CD14-positive monocyte (primary cell): ENCODE measurements at regions not wholly inside any gene's neighbourhood (a gene's known extent, or its start where the extent isn't known, plus 50 kb on each side); places are given as distances from the start of the nearest gene placed in this dataset.

Experiments used
- DNase-seq, 3 donors: peaks; one replicate each; pipeline ENCODE4 v3.0.0-alpha.2; 2011 to 2022
- H2AFZ ChIP-seq: 2 replicates; pipeline ENCODE4 v1.6.0; 2012; ENCODE audit warnings: mild to moderate bottlenecking, low read depth, low read length, inconsistent platforms; ENCODE audit not compliant: insufficient read depth, poor library complexity, severe bottlenecking
- H3K27ac ChIP-seq, 2 donors: 1 replicate in 1 of 2; 2 replicates in 1 of 2; pipeline ENCODE4 v1.5.1; 2012 to 2013; ENCODE audit warnings: low read length in 2 of 2, control low read depth in 1 of 2, inconsistent platforms in 1 of 2, low read depth in 1 of 2, mild to moderate bottlenecking in 1 of 2
- H3K27me3 ChIP-seq, 2 donors: one replicate each; pipeline versions ENCODE4 v1.6.0 to v1.6.1; 2011 to 2013; ENCODE audit warnings: low read length in 2 of 2; ENCODE audit not compliant: control insufficient read depth in 2 of 2, insufficient read depth in 2 of 2
- H3K36me3 ChIP-seq, 2 donors: replicated peaks in 1 of 2; 1 replicate in 1 of 2; 2 replicates in 1 of 2; pipeline versions ENCODE4 v1.5.1 to v1.6.1; 2012 to 2013; ENCODE audit warnings: low read length in 2 of 2, control low read depth in 1 of 2, inconsistent platforms in 1 of 2, mild to moderate bottlenecking in 1 of 2; ENCODE audit not compliant: insufficient read depth in 2 of 2, control insufficient read depth in 1 of 2
- H3K4me1 ChIP-seq, 2 donors: 1 replicate in 1 of 2; 2 replicates in 1 of 2; pipeline versions ENCODE4 v1.5.1 to v1.6.1; 2012 to 2013; ENCODE audit warnings: low read length in 2 of 2, control low read depth in 1 of 2, inconsistent platforms in 1 of 2, mild to moderate bottlenecking in 1 of 2, moderate library complexity in 1 of 2; ENCODE audit not compliant: insufficient read depth in 2 of 2, control insufficient read depth in 1 of 2
- H3K4me2 ChIP-seq: replicated peaks from 2 replicates; pipeline ENCODE3; 2012; ENCODE audit warnings: low read length, moderate library complexity, mild to moderate bottlenecking; ENCODE audit not compliant: poor library complexity, severe bottlenecking; ENCODE audit errors: extremely low read depth
- H3K4me3 ChIP-seq, 3 experiments: fragments of 200-600 bp in 1 of 3; sonication (generic) in 1 of 3; replicated peaks in 1 of 3; 1 replicate in 2 of 3; 2 replicates in 1 of 3; pipeline ENCODE4 v1.5.1; 2011 to 2013; ENCODE audit warnings: low read length in 3 of 3, mild to moderate bottlenecking in 3 of 3, control low read depth in 2 of 3, low read depth in 2 of 3, inconsistent platforms in 1 of 3, moderate library complexity in 1 of 3
- H3K79me2 ChIP-seq: 2 replicates; pipeline ENCODE4 v1.6.0; 2012; ENCODE audit warnings: mild to moderate bottlenecking, control low read depth, inconsistent platforms, low read length, moderate library complexity; ENCODE audit not compliant: insufficient read depth
- H3K9ac ChIP-seq: 2 replicates; pipeline ENCODE4 v1.6.0; 2017; ENCODE audit warnings: low read length, mild to moderate bottlenecking; ENCODE audit not compliant: insufficient read depth, poor library complexity, severe bottlenecking
- H3K9me3 ChIP-seq, 2 donors: replicated peaks in 1 of 2; 1 replicate in 1 of 2; 2 replicates in 1 of 2; pipeline versions ENCODE4 v1.5.1 to v1.6.1; 2012 to 2013; ENCODE audit warnings: low read length in 2 of 2, control low read depth in 1 of 2; ENCODE audit not compliant: control insufficient read depth in 1 of 2, insufficient read depth in 1 of 2
- H4K20me1 ChIP-seq: 2 replicates; pipeline ENCODE4 v1.6.0; 2012; ENCODE audit warnings: mild to moderate bottlenecking, low read length, control low read depth, moderate library complexity; ENCODE audit not compliant: insufficient read depth
- H3K27ac Mint-ChIP-seq, 7 donors: one replicate each; pipeline ENCODE4 v1.8.0; 2020; ENCODE audit warnings: mild to moderate bottlenecking in 7 of 7, mixed read lengths in 7 of 7, moderate library complexity in 6 of 7, inconsistent platforms in 2 of 7
- H3K27me3 Mint-ChIP-seq, 3 donors: one replicate each; pipeline ENCODE4 v1.8.0; 2021 to 2022; ENCODE audit warnings: low read depth in 3 of 3, mild to moderate bottlenecking in 3 of 3, mixed read lengths in 3 of 3, moderate library complexity in 3 of 3, inconsistent platforms in 1 of 3
- H3K36me3 Mint-ChIP-seq, 2 donors: one replicate each; pipeline ENCODE4 v1.8.0; 2020; ENCODE audit warnings: mixed read lengths in 2 of 2, inconsistent platforms in 1 of 2, mild to moderate bottlenecking in 1 of 2
- H3K4me1 Mint-ChIP-seq: one replicate; pipeline ENCODE4 v1.8.0; 2020; ENCODE audit warnings: mild to moderate bottlenecking, mixed read lengths
- H3K4me3 Mint-ChIP-seq, 2 donors: one replicate each; pipeline ENCODE4 v1.8.0; 2020; ENCODE audit warnings: mild to moderate bottlenecking in 2 of 2, mixed read lengths in 2 of 2, moderate library complexity in 1 of 2
- H3K9me3 Mint-ChIP-seq, 7 donors: one replicate each; pipeline ENCODE4 v1.8.0; 2020 to 2022; ENCODE audit warnings: mixed read lengths in 7 of 7, mild to moderate bottlenecking in 6 of 7, moderate library complexity in 6 of 7, inconsistent platforms in 2 of 7
- whole genome bisulfite sequencing: methylation state at CpG from one replicate; pipeline ENCODE4 v1.1.5; 2013; ENCODE audit warnings: missing lambda C conversion rate; ENCODE audit not compliant: insufficient coverage; 5-methylcytosine and 5-hydroxymethylcytosine counted together
- intact Hi-C, 2 donors: fragments of 100-400 bp; cut with micrococcal nuclease; formaldehyde crosslinking; loops; one replicate each; pipeline versions ENCODE4 v1.15.0 to v1.15.1; 2023
- TF ChIP-seq, protein P1 (sequence below): fragments of 200-600 bp; IDR thresholded peaks from one replicate; pipeline ENCODE4 v1.8.0; 2022; ENCODE audit warnings: antibody characterized with exemption, mild to moderate bottlenecking

DNA sequence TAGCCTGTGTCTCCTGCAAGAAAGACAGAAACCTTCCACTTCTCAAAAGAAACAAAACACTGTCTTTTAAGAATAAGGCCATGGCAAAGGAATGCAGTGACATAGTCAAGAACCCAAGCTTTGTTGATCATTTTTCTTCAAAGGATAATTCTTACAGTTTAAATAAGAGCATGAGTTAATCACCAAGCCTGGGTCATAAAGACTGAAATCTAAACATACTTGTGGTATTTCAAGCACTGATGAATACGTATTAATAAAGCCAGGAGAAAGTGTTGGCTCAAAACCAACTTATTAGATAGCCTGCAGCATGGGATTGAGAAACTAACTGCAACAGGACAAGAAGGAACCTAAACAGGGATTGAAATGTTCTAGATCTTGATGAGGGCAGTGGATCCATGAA is 143.3 kb upstream of the MTNR1B start:
- H3K27ac ChIP-seq, result no peak overlapping the region
- H4K20me1 ChIP-seq, result no peaks in the 10 kb centered on the region
- Mint-ChIP-seq H3K4me3 (no peak overlapping the region), H3K4me1 (no peaks in the 10 kb centered on the region), H3K27ac (no peak overlapping the region), H3K9me3 (peaks cover 0 to 2% (median 0%) of the 10 kb centered on the region in 7 donors), H3K36me3 (no peaks in the 10 kb centered on the region), H3K27me3 (no peaks in the 10 kb centered on the region)
- no CpG with 5 or more reads among the region's 1 CpG for WGBS
- no peak overlapping the region for H3K4me2 ChIP-seq
- H3K4me1 ChIP-seq, result no peaks in the 10 kb centered on the region
- H3K9ac ChIP-seq, result no peak overlapping the region
- TF ChIP-seq, protein P1, sequence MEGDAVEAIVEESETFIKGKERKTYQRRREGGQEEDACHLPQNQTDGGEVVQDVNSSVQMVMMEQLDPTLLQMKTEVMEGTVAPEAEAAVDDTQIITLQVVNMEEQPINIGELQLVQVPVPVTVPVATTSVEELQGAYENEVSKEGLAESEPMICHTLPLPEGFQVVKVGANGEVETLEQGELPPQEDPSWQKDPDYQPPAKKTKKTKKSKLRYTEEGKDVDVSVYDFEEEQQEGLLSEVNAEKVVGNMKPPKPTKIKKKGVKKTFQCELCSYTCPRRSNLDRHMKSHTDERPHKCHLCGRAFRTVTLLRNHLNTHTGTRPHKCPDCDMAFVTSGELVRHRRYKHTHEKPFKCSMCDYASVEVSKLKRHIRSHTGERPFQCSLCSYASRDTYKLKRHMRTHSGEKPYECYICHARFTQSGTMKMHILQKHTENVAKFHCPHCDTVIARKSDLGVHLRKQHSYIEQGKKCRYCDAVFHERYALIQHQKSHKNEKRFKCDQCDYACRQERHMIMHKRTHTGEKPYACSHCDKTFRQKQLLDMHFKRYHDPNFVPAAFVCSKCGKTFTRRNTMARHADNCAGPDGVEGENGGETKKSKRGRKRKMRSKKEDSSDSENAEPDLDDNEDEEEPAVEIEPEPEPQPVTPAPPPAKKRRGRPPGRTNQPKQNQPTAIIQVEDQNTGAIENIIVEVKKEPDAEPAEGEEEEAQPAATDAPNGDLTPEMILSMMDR, result no peak
- intact Hi-C loops, result no loop called here
- H3K79me2 ChIP-seq, result no peaks in the 10 kb centered on the region
- no peak overlapping the region for H2AFZ ChIP-seq
- DNase-seq, result no peak
- H3K4me3 ChIP-seq, result no peak overlapping the region
- no peaks in the 10 kb centered on the region for H3K36me3 ChIP-seq
- no peaks in the 10 kb centered on the region for H3K9me3 ChIP-seq
- no peaks in the 10 kb centered on the region for H3K27me3 ChIP-seq

DNA sequence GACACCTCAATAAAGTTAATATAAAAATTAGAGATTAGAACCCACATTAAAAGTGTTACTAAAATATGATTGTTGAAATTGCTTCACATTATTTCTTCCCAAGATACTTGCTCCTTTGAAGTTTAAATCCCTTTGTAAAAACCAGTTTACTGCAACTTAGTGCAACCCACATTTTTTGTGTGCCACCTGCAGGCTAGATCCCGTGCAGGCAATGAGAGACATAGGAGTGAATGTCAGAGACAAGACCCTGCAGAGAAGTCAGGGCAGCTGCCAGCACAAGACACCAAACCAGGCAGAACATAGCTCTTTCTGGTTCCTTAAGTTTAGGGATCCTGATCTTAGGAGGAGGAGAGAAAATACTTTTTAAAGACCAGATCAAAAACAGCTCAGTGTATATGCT is 142.8 kb upstream of the MTNR1B start:
- Histone ChIP-seq H3K9me3 (no peaks in the 10 kb centered on the region), H3K79me2 (no peaks in the 10 kb centered on the region), H3K4me2 (no peak overlapping the region), H3K4me1 (no peaks in the 10 kb centered on the region), H3K27me3 (no peaks in the 10 kb centered on the region), H2AFZ (no peak overlapping the region), H3K36me3 (no peaks in the 10 kb centered on the region), H3K4me3 (no peak overlapping the region), H4K20me1 (no peaks in the 10 kb centered on the region), H3K9ac (no peak overlapping the region), H3K27ac (no peak overlapping the region)
- no peaks in the 10 kb centered on the region for H3K36me3 Mint-ChIP-seq
- WGBS, result 80% methylated on average over 1 of the region's 1 CpG
- H3K27me3 Mint-ChIP-seq, result no peaks in the 10 kb centered on the region
- no peak for DNase-seq
- TF ChIP-seq, protein P1, result no peak
- peaks cover 0 to 4% (median 0%) of the 10 kb centered on the region in 7 donors for H3K9me3 Mint-ChIP-seq
- no peaks in the 10 kb centered on the region for H3K4me1 Mint-ChIP-seq
- intact Hi-C loops, result no loop called here
- no peak overlapping the region for H3K27ac Mint-ChIP-seq
- H3K4me3 Mint-ChIP-seq, result no peak overlapping the region
